ENCODE measurements at regions not wholly inside any gene's neighbourhood (a gene's known extent, or its start where the extent isn't known, plus 50 kb on each side); places are given as distances from the start of the nearest gene placed in this dataset.

- Histone ChIP-seq H3K9me1 (ENCODE audit: insufficient read depth, low read length) (no peaks in the 10 kb centered on the region), H4K8ac (ENCODE audit: low read depth in 2 of 2, low read length in 2 of 2) (no peak overlapping the region), H2AK9ac (replicated peaks; ENCODE audit: low read depth, low read length, poor library complexity) (no peak overlapping the region), H3K18ac (ENCODE audit: low read depth, low read length) (no peak overlapping the region), H2AK5ac (ENCODE audit: low read depth, low read length) (no peak overlapping the region), H2BK15ac (ENCODE audit: low read depth, low read length) (no peak overlapping the region), H3K14ac (replicated peaks; ENCODE audit: low read depth, low read length) (no peak overlapping the region), H2BK5ac (ENCODE audit: low read depth, low read length, poor library complexity, severe bottlenecking) (no peak overlapping the region), H3K9ac (ENCODE audit: low read depth, low read length) (no peak overlapping the region), H3K27me3 (ENCODE audit: control insufficient read depth, insufficient read depth, low read length) (peaks cover 34% of the 10 kb centered on the region), H3K23ac (ENCODE audit: low read depth, low read length) (no peak overlapping the region), H3K9me3 (ENCODE audit: control insufficient read depth, insufficient read depth, low read length) (peaks cover 7% of the 10 kb centered on the region), H4K91ac (ENCODE audit: insufficient read depth, low read depth, low read length) (no peak overlapping the region), H2BK120ac (ENCODE audit: low read depth, low read length) (no peak overlapping the region), H3K36me3 (ENCODE audit: control insufficient read depth, insufficient read depth, low read length) (no peaks in the 10 kb centered on the region), H3K56ac (ENCODE audit: extremely low read depth, insufficient read depth, low read length) (no peak overlapping the region), H2BK20ac (ENCODE audit: low read depth, low read length) (no peak overlapping the region), H3K4ac (ENCODE audit: low read depth, low read length) (no peak overlapping the region), H3K4me1 (ENCODE audit: control insufficient read depth, insufficient read depth, low read length) (no peaks in the 10 kb centered on the region), H3K4me2 (ENCODE audit: low read depth, low read length) (no peak overlapping the region), H2AFZ (replicated peaks; ENCODE audit: low read length, poor library complexity) (peak overlapping the region; percentile 41), H4K20me1 (ENCODE audit: insufficient read depth, low read length) (no peaks in the 10 kb centered on the region), H3K4me3 (ENCODE audit: insufficient read depth, low read depth, low read length) (no peak overlapping the region), H3K27ac (ENCODE audit: insufficient read depth, low read length) (no peak overlapping the region), H4K5ac (ENCODE audit: low read depth, low read length) (no peak overlapping the region), H3K79me1 (ENCODE audit: low read depth in 1 of 2, low read length in 2 of 2) (no peaks in the 10 kb centered on the region)
- POLR2A ChIA-PET (ENCODE audit: unreplicated experiment) = no interaction called here
- ATAC-seq (ENCODE audit: low read depth) (no peak), DNase-seq (no peak)
- CTCF ChIA-PET = no interaction called here
- dilution Hi-C loops (cut with HindIII; ENCODE audit: low sequenced_read_pairs, unreplicated experiment) = no loop called here
- no CpG with 5 or more reads among the region's 8 CpGs for WGBS, 2 experiments (ENCODE audit: extremely low coverage in 2 of 2, insufficient read length in 1 of 2)
- in situ Hi-C loops (cut with MboI; ENCODE audit: low sequenced_read_pairs) = no loop called here
- TF ChIP-seq, protein P1, sequence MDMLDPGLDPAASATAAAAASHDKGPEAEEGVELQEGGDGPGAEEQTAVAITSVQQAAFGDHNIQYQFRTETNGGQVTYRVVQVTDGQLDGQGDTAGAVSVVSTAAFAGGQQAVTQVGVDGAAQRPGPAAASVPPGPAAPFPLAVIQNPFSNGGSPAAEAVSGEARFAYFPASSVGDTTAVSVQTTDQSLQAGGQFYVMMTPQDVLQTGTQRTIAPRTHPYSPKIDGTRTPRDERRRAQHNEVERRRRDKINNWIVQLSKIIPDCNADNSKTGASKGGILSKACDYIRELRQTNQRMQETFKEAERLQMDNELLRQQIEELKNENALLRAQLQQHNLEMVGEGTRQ (IDR thresholded peaks at IDR 0.05; ENCODE audit: low read depth, low read length) = no peak
- TF ChIP-seq CTCF (conservative IDR thresholded peaks at IDR 0.05; ENCODE audit: low read depth, low read length) = no peak
- TF ChIP-seq MXI1 (IDR thresholded peaks at IDR 0.05; ENCODE audit: borderline replicate concordance, low read depth, low read length) = no peak
- TF ChIP-seq POLR2A (IDR thresholded peaks at IDR 0.05; ENCODE audit: low read depth, low read length) = no peak
- no peak for TF ChIP-seq MAFK (IDR thresholded peaks at IDR 0.05; ENCODE audit: low read depth, low read length)
- no peak for TF ChIP-seq CEBPB (IDR thresholded peaks at IDR 0.05; ENCODE audit: low read depth, low read length)
- no peak for TF ChIP-seq CHD1 (IDR thresholded peaks at IDR 0.05; ENCODE audit: low read depth, low read length)
- no peak for TF ChIP-seq NFE2L2 (IDR thresholded peaks at IDR 0.05; ENCODE audit: low read depth, low read length)
- no peak for TF ChIP-seq RFX5 (IDR thresholded peaks at IDR 0.05; ENCODE audit: low read depth, low read length)
- TF ChIP-seq FOS (IDR thresholded peaks at IDR 0.05; ENCODE audit: low read depth, low read length) = no peak
- TF ChIP-seq, protein P2, sequence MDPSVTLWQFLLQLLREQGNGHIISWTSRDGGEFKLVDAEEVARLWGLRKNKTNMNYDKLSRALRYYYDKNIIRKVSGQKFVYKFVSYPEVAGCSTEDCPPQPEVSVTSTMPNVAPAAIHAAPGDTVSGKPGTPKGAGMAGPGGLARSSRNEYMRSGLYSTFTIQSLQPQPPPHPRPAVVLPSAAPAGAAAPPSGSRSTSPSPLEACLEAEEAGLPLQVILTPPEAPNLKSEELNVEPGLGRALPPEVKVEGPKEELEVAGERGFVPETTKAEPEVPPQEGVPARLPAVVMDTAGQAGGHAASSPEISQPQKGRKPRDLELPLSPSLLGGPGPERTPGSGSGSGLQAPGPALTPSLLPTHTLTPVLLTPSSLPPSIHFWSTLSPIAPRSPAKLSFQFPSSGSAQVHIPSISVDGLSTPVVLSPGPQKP (IDR thresholded peaks at IDR 0.05; ENCODE audit: borderline replicate concordance, low read depth, low read length) = no peak
- intact Hi-C loops (cut with micrococcal nuclease) = no loop called here
- BruUV-seq (replicated peaks) = no TSS peak
These were observed 112.0 kb downstream of the SYF2 start for GRCh38 chr1:25120281-25120680.

Data from IMR-90 (cell line).